Stimulated activated naive CD8-positive, alpha-beta T cell treated with anti-CD3 and anti-CD28 coated beads, Interleukin-15, Interleukin-2, amounts not matched to agents 100 ng/mL and 50 ng/mL, for 24 hours (primary cell): ENCODE measurements at regions not wholly inside any gene's neighbourhood (a gene's known extent, or its start where the extent isn't known, plus 50 kb on each side); places are given as distances from the start of the nearest gene placed in this dataset.

Experiments
- H3K27ac Mint-ChIP-seq: one replicate; pipeline ENCODE4 v1.8.0; 2021; ENCODE audit warnings: mild to moderate bottlenecking, mixed read lengths
- H3K27me3 Mint-ChIP-seq: one replicate; pipeline ENCODE4 v1.8.0; 2021; ENCODE audit warnings: mixed read lengths
- H3K36me3 Mint-ChIP-seq: one replicate; pipeline ENCODE4 v1.8.0; 2021; ENCODE audit warnings: low read depth, mixed read lengths
- H3K4me1 Mint-ChIP-seq: one replicate; pipeline ENCODE4 v1.8.0; 2021; ENCODE audit warnings: low read depth, mixed read lengths
- H3K4me3 Mint-ChIP-seq: one replicate; pipeline ENCODE4 v1.8.0; 2021; ENCODE audit warnings: mild to moderate bottlenecking, mixed read lengths
- H3K9me3 Mint-ChIP-seq: one replicate; pipeline ENCODE4 v1.8.0; 2021; ENCODE audit warnings: mixed read lengths

DNA sequence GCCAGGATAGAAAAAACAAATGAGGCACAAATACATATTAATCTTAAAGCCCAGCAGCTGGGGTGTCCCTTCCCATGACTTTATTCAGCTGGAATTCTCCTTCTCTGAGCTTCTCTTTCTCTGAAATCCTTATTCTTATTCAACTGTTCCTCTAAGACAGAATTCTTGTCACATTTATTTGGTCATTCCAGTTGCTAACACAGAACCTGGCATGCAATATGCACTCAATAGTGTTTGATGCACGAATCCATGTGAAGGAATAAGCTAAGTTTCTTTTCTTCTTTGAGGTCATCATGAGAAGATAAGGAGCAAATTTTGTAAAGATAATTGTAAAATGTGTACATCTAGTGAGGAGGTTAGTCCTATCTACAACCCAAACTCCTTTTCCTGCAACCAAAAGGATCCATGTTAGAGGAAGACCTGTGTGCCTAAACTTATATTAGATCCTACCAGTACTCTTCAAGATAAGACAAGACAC lies 154.2 kb upstream of the KCNMB2 start:
- H3K27ac Mint-ChIP-seq = no peak overlapping the region
- no peaks in the 10 kb centered on the region for H3K9me3 Mint-ChIP-seq
- H3K4me3 Mint-ChIP-seq = no peak overlapping the region
- H3K36me3 Mint-ChIP-seq = no peaks in the 10 kb centered on the region
- H3K27me3 Mint-ChIP-seq = peaks cover 6% of the 10 kb centered on the region
- no peaks in the 10 kb centered on the region for H3K4me1 Mint-ChIP-seq

DNA sequence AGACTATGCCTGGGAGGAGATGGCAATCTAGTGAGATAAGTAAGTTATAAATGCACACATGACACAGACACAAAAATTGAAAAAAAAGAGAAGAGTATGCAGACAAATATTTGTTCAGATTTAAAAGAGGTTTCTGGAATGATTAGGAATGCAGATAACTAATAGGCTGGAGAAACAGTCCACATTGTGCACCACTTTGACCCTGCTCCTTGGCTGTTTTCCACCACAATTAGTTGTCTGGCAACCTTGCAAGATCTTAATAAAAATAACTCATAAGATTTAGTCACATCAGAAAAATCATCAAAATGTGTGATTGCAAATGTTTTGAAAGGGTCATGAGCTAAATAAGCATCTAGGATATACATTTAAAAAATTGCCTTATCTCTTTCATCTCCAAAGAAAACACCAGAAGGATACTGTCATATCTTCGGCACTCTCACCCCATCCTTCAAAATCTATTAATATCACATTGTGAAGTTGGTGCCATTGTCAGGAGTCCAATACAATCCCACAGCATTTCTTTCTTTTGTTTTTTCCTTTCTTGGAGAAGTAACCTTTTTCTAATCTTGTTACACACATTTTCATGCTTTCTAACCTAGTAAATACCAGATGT lies 153.7 kb upstream of the KCNMB2 start:
- no peak overlapping the region for H3K4me3 Mint-ChIP-seq
- no peaks in the 10 kb centered on the region for H3K4me1 Mint-ChIP-seq
- H3K36me3 Mint-ChIP-seq = no peaks in the 10 kb centered on the region
- peaks cover 6% of the 10 kb centered on the region for H3K27me3 Mint-ChIP-seq
- H3K27ac Mint-ChIP-seq = no peak overlapping the region
- no peaks in the 10 kb centered on the region for H3K9me3 Mint-ChIP-seq

- no peaks in the 10 kb centered on the region for H3K36me3 Mint-ChIP-seq
- H3K4me1 Mint-ChIP-seq = no peaks in the 10 kb centered on the region
- no peak overlapping the region for H3K27ac Mint-ChIP-seq
- no peaks in the 10 kb centered on the region for H3K9me3 Mint-ChIP-seq
- H3K27me3 Mint-ChIP-seq = no peaks in the 10 kb centered on the region
- no peak overlapping the region for H3K4me3 Mint-ChIP-seq
These were observed 151.7 kb upstream of the KCNMB2 start for GRCh38 chr3:178384321-178385230.

DNA sequence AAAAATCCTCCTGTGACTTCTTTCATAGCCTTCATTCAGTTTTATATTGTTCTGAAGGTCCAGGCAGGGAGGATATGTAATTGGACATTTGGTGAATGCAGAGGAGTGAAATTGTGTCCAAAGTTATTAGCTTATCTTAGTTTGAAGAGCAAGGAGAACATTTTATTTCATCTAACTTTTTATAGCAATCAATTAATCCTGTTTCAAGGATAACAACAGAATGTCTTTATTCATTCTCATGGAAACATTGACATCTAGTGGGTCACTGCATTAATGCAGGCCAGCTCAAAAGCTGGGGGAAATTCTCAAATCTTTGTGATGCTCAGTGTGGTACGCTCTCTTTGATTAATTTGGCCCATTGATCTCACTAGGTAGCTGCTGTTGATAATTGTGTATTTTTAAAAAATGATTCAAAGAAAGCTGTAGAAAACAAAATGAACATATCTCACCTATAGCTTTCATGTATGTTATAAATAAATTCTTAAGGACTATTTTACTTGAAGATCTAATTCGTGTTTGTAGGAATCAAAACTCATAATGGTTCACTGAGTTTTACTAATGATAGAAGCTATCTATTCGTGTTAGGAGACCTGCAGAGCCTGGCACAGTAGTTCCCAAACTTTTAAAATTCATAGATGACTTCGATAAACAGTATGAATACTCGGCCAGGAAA lies 150.8 kb upstream of the KCNMB2 start:
- Mint-ChIP-seq H3K27me3 (no peaks in the 10 kb centered on the region), H3K4me3 (no peak overlapping the region), H3K4me1 (no peaks in the 10 kb centered on the region), H3K9me3 (no peaks in the 10 kb centered on the region), H3K36me3 (no peaks in the 10 kb centered on the region), H3K27ac (no peak overlapping the region)

GRCh38 chr3:178386401-178386800 lies 149.8 kb upstream of the KCNMB2 start:
- H3K27ac Mint-ChIP-seq = no peak overlapping the region
- H3K36me3 Mint-ChIP-seq = no peaks in the 10 kb centered on the region
- H3K4me3 Mint-ChIP-seq = no peak overlapping the region

GRCh38 chr3:178386880-178387279 lies 149.4 kb upstream of the KCNMB2 start:
- H3K27ac Mint-ChIP-seq = no peak overlapping the region
- no peaks in the 10 kb centered on the region for H3K4me1 Mint-ChIP-seq
- no peaks in the 10 kb centered on the region for H3K36me3 Mint-ChIP-seq
- H3K27me3 Mint-ChIP-seq = peaks cover 5% of the 10 kb centered on the region
- no peaks in the 10 kb centered on the region for H3K9me3 Mint-ChIP-seq
- H3K4me3 Mint-ChIP-seq = no peak overlapping the region

More at GRCh38 chr3:178386401-178386800, 149.8 kb upstream of the KCNMB2 start:
- no peaks in the 10 kb centered on the region for H3K4me1 Mint-ChIP-seq
- H3K27me3 Mint-ChIP-seq = peaks cover 5% of the 10 kb centered on the region
- H3K9me3 Mint-ChIP-seq = no peaks in the 10 kb centered on the region

DNA sequence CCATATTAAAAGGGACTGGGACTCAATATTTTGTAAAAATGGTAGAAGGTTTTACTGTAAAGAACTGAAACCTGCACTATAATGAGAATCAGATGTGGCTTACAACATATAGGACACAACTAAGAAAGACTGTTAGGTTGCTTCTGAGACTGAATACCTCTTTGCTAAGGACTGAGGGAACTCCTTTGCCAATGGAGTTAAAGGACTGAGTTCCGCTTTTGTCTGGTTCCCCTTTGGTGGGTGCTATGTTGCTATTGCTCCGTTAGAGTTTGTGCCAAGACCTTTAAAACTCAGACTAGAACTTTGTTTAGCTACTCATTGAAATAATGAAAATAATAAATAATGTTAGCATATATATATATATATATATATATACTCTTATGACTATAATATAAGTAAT lies 147.8 kb upstream of the KCNMB2 start:
- no peaks in the 10 kb centered on the region for H3K4me1 Mint-ChIP-seq
- H3K9me3 Mint-ChIP-seq = no peaks in the 10 kb centered on the region
- no peak overlapping the region for H3K27ac Mint-ChIP-seq
- peaks cover 12% of the 10 kb centered on the region for H3K27me3 Mint-ChIP-seq
- no peak overlapping the region for H3K4me3 Mint-ChIP-seq
- H3K36me3 Mint-ChIP-seq = no peaks in the 10 kb centered on the region

DNA sequence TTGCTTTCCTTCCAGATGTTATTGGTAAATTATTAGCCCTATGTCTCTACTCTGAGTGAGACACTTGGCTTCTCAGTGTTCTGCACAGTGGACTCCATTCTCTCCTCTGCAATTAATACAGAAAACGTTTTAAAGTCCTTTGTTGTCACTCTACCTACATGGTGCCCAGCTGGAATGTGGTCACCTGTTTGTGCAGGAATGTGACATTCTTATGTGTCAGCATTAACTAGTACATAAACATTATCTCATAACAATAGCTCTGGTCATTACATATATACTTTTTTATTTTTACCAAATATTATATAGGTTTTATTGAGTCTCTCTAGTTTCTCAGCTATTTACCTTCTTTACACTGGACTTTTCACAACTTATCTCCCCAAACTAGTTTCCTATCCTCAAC lies 147.0 kb upstream of the KCNMB2 start:
- Mint-ChIP-seq H3K4me3 (no peak overlapping the region), H3K36me3 (no peaks in the 10 kb centered on the region), H3K27me3 (peaks cover 12% of the 10 kb centered on the region), H3K27ac (no peak overlapping the region), H3K4me1 (no peaks in the 10 kb centered on the region), H3K9me3 (no peaks in the 10 kb centered on the region)

DNA sequence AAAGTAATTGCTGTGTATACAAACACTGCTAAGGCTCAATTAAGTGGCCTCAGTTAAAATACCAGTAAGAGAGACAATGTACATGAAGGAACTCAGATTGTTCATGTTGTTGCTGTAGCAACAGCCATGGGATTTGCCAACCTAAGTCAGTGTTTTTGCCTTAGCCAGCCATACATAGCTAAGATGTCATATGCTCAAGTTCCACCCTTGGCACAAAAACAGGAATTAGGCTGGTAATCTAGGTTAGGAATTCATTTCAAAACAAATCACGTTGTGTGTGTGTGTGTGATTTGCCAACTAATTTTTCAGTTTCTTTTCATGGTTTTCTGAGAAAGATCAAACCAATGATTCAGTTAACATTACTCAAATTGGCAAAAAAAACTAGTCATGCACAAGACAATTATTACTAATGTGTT lies 143.7 kb upstream of the KCNMB2 start:
- Mint-ChIP-seq H3K9me3 (no peaks in the 10 kb centered on the region), H3K4me1 (no peaks in the 10 kb centered on the region), H3K4me3 (no peak overlapping the region), H3K36me3 (no peaks in the 10 kb centered on the region), H3K27ac (no peak overlapping the region), H3K27me3 (peaks cover 12% of the 10 kb centered on the region)

DNA sequence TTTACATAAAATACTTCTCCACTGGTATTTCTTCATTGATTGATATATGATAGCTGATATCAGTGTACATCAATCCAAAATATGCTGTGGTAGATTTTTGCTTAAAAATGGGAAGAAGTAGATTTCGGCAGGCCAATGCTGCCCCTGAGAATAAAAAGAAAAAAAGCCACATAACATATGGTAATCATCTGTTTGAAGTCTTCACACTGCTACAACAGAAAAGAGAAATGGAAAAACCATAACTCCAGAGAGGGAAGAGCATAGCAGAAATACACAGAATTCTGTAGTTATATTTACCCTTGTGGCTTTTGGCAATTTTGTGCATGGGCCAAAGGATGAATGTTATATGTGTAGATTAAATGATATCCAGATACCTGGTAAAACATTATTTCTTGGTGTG lies 143.1 kb upstream of the KCNMB2 start:
- no peaks in the 10 kb centered on the region for H3K9me3 Mint-ChIP-seq
- no peak overlapping the region for H3K27ac Mint-ChIP-seq
- H3K27me3 Mint-ChIP-seq = peaks cover 12% of the 10 kb centered on the region
- no peaks in the 10 kb centered on the region for H3K36me3 Mint-ChIP-seq
- H3K4me3 Mint-ChIP-seq = no peak overlapping the region
- H3K4me1 Mint-ChIP-seq = no peaks in the 10 kb centered on the region

DNA sequence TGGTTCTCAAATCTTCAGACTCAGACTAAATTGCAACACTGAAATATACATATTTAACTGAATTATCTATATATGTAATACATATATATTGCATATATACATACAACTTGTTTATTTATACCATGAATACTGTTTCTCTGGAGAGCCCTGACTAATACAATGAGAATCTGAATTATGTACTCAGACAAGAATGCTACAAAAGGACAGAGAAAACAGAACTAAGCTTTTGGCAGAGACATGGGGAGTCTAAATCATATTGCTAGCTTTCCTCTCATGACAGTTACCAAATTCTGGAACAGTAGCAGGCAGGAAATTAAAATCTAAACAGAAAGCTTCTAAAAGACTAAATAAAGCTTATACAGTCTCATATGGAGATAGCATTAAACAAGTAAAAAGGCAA lies 142.4 kb upstream of the KCNMB2 start:
- H3K9me3 Mint-ChIP-seq = no peaks in the 10 kb centered on the region
- H3K36me3 Mint-ChIP-seq = no peaks in the 10 kb centered on the region
- no peak overlapping the region for H3K4me3 Mint-ChIP-seq
- H3K27ac Mint-ChIP-seq = no peak overlapping the region
- peaks cover 12% of the 10 kb centered on the region for H3K27me3 Mint-ChIP-seq
- no peaks in the 10 kb centered on the region for H3K4me1 Mint-ChIP-seq

GRCh38 chr3:178396318-178396717 lies 139.9 kb upstream of the KCNMB2 start:
- Mint-ChIP-seq H3K4me3 (no peak overlapping the region), H3K4me1 (no peaks in the 10 kb centered on the region), H3K27ac (no peak overlapping the region), H3K36me3 (no peaks in the 10 kb centered on the region), H3K9me3 (peaks cover 3% of the 10 kb centered on the region), H3K27me3 (peaks cover 11% of the 10 kb centered on the region)

DNA sequence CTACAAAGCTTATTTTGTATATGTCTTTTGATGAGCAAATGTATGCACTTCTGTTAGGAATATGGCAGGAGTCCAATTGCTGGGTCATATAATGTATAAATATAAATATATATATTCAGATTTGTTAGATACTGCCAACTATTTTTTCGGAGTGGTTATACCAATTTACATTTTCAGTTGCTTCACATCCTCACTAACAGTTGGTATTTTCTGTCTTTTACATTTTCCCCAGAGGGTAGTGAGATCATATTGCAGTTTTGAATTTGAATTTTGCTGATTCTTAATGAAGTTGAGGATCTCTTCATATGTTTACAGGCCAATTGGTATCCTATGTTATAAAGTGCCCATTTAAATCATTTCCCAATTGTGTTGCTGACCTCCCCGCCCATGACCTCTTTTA lies 139.0 kb upstream of the KCNMB2 start:
- Mint-ChIP-seq H3K27me3 (peaks cover 11% of the 10 kb centered on the region), H3K9me3 (peaks cover 3% of the 10 kb centered on the region), H3K36me3 (no peaks in the 10 kb centered on the region), H3K27ac (no peak overlapping the region), H3K4me3 (no peak overlapping the region), H3K4me1 (no peaks in the 10 kb centered on the region)

DNA sequence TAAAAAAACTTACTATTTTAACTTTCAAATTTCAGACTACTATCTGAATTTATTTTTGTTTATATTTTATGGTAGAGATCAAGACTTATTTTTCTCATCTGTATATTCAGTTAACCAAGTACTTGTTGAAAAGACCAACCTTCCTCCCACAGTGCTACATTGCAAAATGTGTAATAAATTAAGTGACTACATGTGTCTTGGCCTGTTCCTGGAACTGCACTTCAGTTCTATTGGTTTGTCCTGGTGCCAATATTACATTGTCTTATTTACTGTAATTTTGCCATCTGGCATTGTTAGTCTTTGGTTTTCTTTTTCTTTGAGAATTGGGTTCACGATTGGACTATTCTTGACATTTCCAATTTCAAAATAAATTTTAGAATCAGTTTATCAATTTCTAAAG lies 138.4 kb upstream of the KCNMB2 start:
- H3K27me3 Mint-ChIP-seq = peaks cover 11% of the 10 kb centered on the region
- no peak overlapping the region for H3K27ac Mint-ChIP-seq
- H3K4me3 Mint-ChIP-seq = no peak overlapping the region
- H3K9me3 Mint-ChIP-seq = peaks cover 3% of the 10 kb centered on the region
- H3K36me3 Mint-ChIP-seq = no peaks in the 10 kb centered on the region
- H3K4me1 Mint-ChIP-seq = no peaks in the 10 kb centered on the region

DNA sequence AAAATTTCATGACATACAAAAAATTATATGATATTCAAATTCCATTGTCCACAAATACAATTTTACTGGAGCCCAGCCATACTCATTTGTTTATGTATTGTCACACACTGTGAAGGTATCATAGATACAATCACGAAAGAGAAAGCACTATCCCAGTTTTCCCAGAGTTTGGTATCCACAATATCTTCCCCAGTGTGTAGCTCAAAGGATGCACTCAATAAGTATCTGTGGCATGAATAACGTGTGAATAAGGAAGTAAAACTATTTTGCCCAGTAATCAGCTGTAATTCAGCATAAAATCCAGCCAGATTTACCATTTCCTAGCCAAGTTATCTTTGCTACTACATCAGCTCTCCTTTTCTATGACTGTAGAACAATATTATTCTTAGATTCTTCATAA lies 131.3 kb upstream of the KCNMB2 start:
- H3K4me3 Mint-ChIP-seq = no peak overlapping the region
- H3K4me1 Mint-ChIP-seq = no peaks in the 10 kb centered on the region

More for the DNA sequence above, 131.3 kb upstream of the KCNMB2 start:
- no peaks in the 10 kb centered on the region for H3K36me3 Mint-ChIP-seq
- H3K27me3 Mint-ChIP-seq = peaks cover 10% of the 10 kb centered on the region
- H3K27ac Mint-ChIP-seq = no peak overlapping the region
- H3K9me3 Mint-ChIP-seq = peaks cover 2% of the 10 kb centered on the region
